ENCODE measurements at regions not wholly inside any gene's neighbourhood (a gene's known extent, or its start where the extent isn't known, plus 50 kb on each side); places are given as distances from the start of the nearest gene placed in this dataset.

DNA sequence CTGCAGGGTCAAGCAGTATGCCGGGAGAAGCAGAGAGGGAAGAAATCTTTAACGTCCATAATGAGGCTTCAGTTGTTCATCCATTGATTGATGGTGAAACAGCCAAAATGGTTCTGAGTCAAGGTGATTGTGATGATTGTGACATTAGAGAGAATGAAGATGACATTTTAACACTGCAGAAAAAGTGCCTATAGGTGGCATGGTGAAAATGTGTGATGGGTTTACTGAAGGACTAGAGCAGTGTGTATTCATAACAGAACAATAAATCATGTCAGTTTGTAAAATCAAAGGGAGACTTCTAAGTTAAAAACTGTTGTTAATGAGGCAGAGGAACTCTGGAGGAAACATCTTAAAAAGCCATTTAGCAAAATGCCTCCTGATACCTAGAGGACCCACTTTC lies 57.7 kb upstream of the CAND1 start:
- no peaks in the 10 kb centered on the region for H3K36me3 ChIP-seq
- DNase-seq (no peak), ATAC-seq (no peak)
- TF ChIP-seq, protein P1, sequence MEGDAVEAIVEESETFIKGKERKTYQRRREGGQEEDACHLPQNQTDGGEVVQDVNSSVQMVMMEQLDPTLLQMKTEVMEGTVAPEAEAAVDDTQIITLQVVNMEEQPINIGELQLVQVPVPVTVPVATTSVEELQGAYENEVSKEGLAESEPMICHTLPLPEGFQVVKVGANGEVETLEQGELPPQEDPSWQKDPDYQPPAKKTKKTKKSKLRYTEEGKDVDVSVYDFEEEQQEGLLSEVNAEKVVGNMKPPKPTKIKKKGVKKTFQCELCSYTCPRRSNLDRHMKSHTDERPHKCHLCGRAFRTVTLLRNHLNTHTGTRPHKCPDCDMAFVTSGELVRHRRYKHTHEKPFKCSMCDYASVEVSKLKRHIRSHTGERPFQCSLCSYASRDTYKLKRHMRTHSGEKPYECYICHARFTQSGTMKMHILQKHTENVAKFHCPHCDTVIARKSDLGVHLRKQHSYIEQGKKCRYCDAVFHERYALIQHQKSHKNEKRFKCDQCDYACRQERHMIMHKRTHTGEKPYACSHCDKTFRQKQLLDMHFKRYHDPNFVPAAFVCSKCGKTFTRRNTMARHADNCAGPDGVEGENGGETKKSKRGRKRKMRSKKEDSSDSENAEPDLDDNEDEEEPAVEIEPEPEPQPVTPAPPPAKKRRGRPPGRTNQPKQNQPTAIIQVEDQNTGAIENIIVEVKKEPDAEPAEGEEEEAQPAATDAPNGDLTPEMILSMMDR (IDR thresholded peaks at IDR 0.05): no peak
- H3K27ac ChIP-seq: no peak overlapping the region
- no peaks in the 10 kb centered on the region for H3K9me3 ChIP-seq
- H3K4me3 ChIP-seq: no peak overlapping the region
- peaks cover 0 to 11% (median 0%) of the 10 kb centered on the region in 7 donors for H3K27me3 ChIP-seq
- 65 to 79% methylated on average over 2 of the region's 2 CpGs for WGBS, 2 donors
- intact Hi-C loops (cut with DNase I): loop anchor here in 3 of 10 donors (5.0 to 10.0 kb wide), 2 partner anchors 64 to 187 kb away; no protein-coding TSS in a partner anchor
- no peaks in the 10 kb centered on the region for H3K4me1 ChIP-seq

DNA sequence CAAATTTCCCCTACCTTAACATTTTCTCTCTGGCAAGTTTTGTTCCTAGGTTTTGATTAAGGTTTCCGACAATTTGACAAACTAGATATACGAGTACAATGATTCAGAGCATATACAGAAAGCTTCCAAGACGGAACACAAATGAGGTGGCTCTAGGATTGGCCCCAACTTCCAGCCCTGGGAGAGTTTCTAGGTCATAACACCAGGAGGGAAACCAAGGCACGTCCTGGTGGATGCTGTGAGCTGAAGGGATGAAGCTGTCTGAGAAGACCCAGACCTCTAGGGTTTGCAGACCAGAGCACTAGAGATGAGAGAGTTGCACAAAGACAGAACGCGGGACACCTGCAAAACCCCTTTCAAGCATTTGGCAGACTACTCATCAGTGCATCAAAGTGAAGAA lies 51.5 kb upstream of the CAND1 start:
- TF ChIP-seq, protein P1 (IDR thresholded peaks at IDR 0.05): no peak
- H3K4me1 ChIP-seq: no peaks in the 10 kb centered on the region
- H3K4me3 ChIP-seq: no peak overlapping the region
- 75 to 80% methylated on average over 6 of the region's 6 CpGs for WGBS, 2 donors
- H3K36me3 ChIP-seq: no peaks in the 10 kb centered on the region
- no peak overlapping the region for H3K27ac ChIP-seq
- no peaks in the 10 kb centered on the region for H3K9me3 ChIP-seq
- intact Hi-C loops (cut with DNase I): loop anchor here in 4 of 10 donors (5.0 to 10.0 kb wide), 3 partner anchors 193 to 585 kb away; no protein-coding TSS in a partner anchor
- ATAC-seq (no peak), DNase-seq (no peak)
- H3K27me3 ChIP-seq: peaks cover 0 to 6% (median 0%) of the 10 kb centered on the region in 7 donors

Data from heart right ventricle (tissue), 16 donors.